ENCODE measurements at regions not wholly inside any gene's neighbourhood (a gene's known extent, or its start where the extent isn't known, plus 50 kb on each side); places are given as distances from the start of the nearest gene placed in this dataset.

- DNase-seq (no peak), ATAC-seq (no peak)
- no peak overlapping the region for H3K27ac ChIP-seq (ENCODE audit: low read length)
- H3K79me2 ChIP-seq (ENCODE audit: low read length): no peaks in the 10 kb centered on the region
- BruUV-seq (replicated peaks): no TSS peak
- H3K9me2 ChIP-seq (replicated peaks; ENCODE audit: low read length): no peaks in the 10 kb centered on the region
- no peaks in the 10 kb centered on the region for H3K4me1 ChIP-seq (ENCODE audit: insufficient read depth, low read length)
- H3K4me2 ChIP-seq (ENCODE audit: low read length): no peak overlapping the region
- ChIA-PET CTCF (no interaction called here), POLR2A (ENCODE audit: unreplicated experiment) (no interaction called here)
- H4K20me1 ChIP-seq (ENCODE audit: low read length): no peaks in the 10 kb centered on the region
- intact Hi-C loops (cut with micrococcal nuclease): no loop called here
- no peaks in the 10 kb centered on the region for H3K36me3 ChIP-seq (ENCODE audit: low read depth, low read length)
- no peak overlapping the region for H3K9ac ChIP-seq (ENCODE audit: low read length)
- no peaks in the 10 kb centered on the region for H3K9me3 ChIP-seq (ENCODE audit: low read length)
- H3K4me3 ChIP-seq (ENCODE audit: low read length): no peak overlapping the region
- H3F3A ChIP-seq (ENCODE audit: low read length, unreplicated experiment): no peaks in the 10 kb centered on the region
- no peak overlapping the region for H2AFZ ChIP-seq (ENCODE audit: low read length)
- no peaks in the 10 kb centered on the region for H3K27me3 ChIP-seq (ENCODE audit: low read length)
- TF ChIP-seq CTCF (conservative IDR thresholded peaks at IDR 0.05; ENCODE audit: low read depth, low read length) (no peak), EZH2 (IDR thresholded peaks at IDR 0.05; ENCODE audit: low read length, unreplicated experiment) (no peak), EZH2phosphoT487 (IDR thresholded peaks at IDR 0.05; ENCODE audit: borderline replicate concordance, low read length) (no peak)
Observed at GRCh38 chr11:15720460-15720859, 605.7 kb downstream of the INSC start.

- no peak overlapping the region for H2AFZ ChIP-seq (ENCODE audit: low read length)
Observed at GRCh38 chr11:15723966-15724365, 609.2 kb downstream of the INSC start.

GRCh38 chr11:15724601-15725000, 609.9 kb downstream of the INSC start:
- no peaks in the 10 kb centered on the region for H3K4me1 ChIP-seq (ENCODE audit: insufficient read depth, low read length)
- no peaks in the 10 kb centered on the region for H3F3A ChIP-seq (ENCODE audit: low read length, unreplicated experiment)
- no peaks in the 10 kb centered on the region for H3K9me3 ChIP-seq (ENCODE audit: low read length)
- POLR2A ChIA-PET (ENCODE audit: unreplicated experiment): no interaction called here
- no peaks in the 10 kb centered on the region for H3K9me2 ChIP-seq (replicated peaks; ENCODE audit: low read length)
- H4K20me1 ChIP-seq (ENCODE audit: low read length): no peaks in the 10 kb centered on the region
- CTCF ChIA-PET: no interaction called here
- no peaks in the 10 kb centered on the region for H3K36me3 ChIP-seq (ENCODE audit: low read depth, low read length)
- no peak for DNase-seq
- ATAC-seq: no peak
- intact Hi-C loops (cut with micrococcal nuclease): no loop called here
- H3K9ac ChIP-seq (ENCODE audit: low read length): no peak overlapping the region
- TF ChIP-seq EZH2phosphoT487 (IDR thresholded peaks at IDR 0.05; ENCODE audit: borderline replicate concordance, low read length): no peak
- no peak for TF ChIP-seq EZH2 (IDR thresholded peaks at IDR 0.05; ENCODE audit: low read length, unreplicated experiment)
- TF ChIP-seq CTCF (conservative IDR thresholded peaks at IDR 0.05; ENCODE audit: low read depth, low read length): no peak
- H3K27ac ChIP-seq (ENCODE audit: low read length): no peak overlapping the region
- no peaks in the 10 kb centered on the region for H3K27me3 ChIP-seq (ENCODE audit: low read length)
- no TSS peak for BruUV-seq (replicated peaks)
- no peaks in the 10 kb centered on the region for H3K79me2 ChIP-seq (ENCODE audit: low read length)
- H3K4me3 ChIP-seq (ENCODE audit: low read length): no peak overlapping the region
- no peak overlapping the region for H3K4me2 ChIP-seq (ENCODE audit: low read length)
- H2AFZ ChIP-seq (ENCODE audit: low read length): no peak overlapping the region

More at GRCh38 chr11:15723966-15724365, 609.2 kb downstream of the INSC start:
- H3K27me3 ChIP-seq (ENCODE audit: low read length): no peaks in the 10 kb centered on the region
- no peaks in the 10 kb centered on the region for H3K9me2 ChIP-seq (replicated peaks; ENCODE audit: low read length)
- DNase-seq: no peak
- no peaks in the 10 kb centered on the region for H4K20me1 ChIP-seq (ENCODE audit: low read length)
- H3K9me3 ChIP-seq (ENCODE audit: low read length): no peaks in the 10 kb centered on the region
- no peak overlapping the region for H3K9ac ChIP-seq (ENCODE audit: low read length)
- H3F3A ChIP-seq (ENCODE audit: low read length, unreplicated experiment): no peaks in the 10 kb centered on the region
- H3K36me3 ChIP-seq (ENCODE audit: low read depth, low read length): no peaks in the 10 kb centered on the region
- H3K4me3 ChIP-seq (ENCODE audit: low read length): no peak overlapping the region
- no TSS peak for BruUV-seq (replicated peaks)
- ChIA-PET CTCF (no interaction called here), POLR2A (ENCODE audit: unreplicated experiment) (no interaction called here)
- H3K79me2 ChIP-seq (ENCODE audit: low read length): no peaks in the 10 kb centered on the region
- H3K4me2 ChIP-seq (ENCODE audit: low read length): no peak overlapping the region
- no peak overlapping the region for H3K27ac ChIP-seq (ENCODE audit: low read length)
- TF ChIP-seq EZH2phosphoT487 (IDR thresholded peaks at IDR 0.05; ENCODE audit: borderline replicate concordance, low read length) (no peak), EZH2 (IDR thresholded peaks at IDR 0.05; ENCODE audit: low read length, unreplicated experiment) (no peak), CTCF (conservative IDR thresholded peaks at IDR 0.05; ENCODE audit: low read depth, low read length) (no peak)
- intact Hi-C loops (cut with micrococcal nuclease): no loop called here
- ATAC-seq: no peak
- no peaks in the 10 kb centered on the region for H3K4me1 ChIP-seq (ENCODE audit: insufficient read depth, low read length)
